ENCODE measurements at regions not wholly inside any gene's neighbourhood (a gene's known extent, or its start where the extent isn't known, plus 50 kb on each side); places are given as distances from the start of the nearest gene placed in this dataset.

DNA sequence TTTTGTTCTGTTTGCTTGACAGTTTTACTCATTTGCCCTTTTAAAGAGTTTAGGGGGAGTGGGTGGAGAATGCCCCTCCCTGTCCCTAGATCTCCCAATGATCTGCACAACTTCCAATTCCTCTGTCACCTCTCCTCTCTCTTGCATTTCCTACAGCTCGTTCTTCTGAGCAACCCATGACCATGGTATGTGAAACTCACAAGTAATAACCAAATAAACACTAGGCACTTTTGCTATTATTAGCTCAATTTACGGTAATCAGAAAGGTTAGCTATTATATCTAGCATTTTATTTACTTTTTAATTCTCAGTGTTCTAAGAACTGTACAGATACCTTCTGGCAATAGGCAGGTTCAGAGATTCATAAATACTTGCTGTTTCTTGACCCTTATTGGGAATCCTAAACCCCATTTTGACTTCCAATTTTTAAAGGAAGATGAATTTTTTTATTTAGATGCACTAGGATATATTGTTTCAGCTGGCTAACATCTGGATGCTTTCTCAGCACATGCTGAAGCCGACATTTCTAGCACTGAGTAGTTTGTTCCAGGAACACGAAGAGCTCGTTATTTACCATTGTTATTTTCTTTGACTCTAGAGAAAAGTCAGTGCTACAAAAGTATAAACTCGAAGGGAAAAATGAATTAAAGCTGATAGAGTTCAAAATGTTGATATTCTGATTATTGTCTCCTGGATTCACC, 194.7 kb upstream of the TLL1 start:
- TF ChIP-seq, protein P1, sequence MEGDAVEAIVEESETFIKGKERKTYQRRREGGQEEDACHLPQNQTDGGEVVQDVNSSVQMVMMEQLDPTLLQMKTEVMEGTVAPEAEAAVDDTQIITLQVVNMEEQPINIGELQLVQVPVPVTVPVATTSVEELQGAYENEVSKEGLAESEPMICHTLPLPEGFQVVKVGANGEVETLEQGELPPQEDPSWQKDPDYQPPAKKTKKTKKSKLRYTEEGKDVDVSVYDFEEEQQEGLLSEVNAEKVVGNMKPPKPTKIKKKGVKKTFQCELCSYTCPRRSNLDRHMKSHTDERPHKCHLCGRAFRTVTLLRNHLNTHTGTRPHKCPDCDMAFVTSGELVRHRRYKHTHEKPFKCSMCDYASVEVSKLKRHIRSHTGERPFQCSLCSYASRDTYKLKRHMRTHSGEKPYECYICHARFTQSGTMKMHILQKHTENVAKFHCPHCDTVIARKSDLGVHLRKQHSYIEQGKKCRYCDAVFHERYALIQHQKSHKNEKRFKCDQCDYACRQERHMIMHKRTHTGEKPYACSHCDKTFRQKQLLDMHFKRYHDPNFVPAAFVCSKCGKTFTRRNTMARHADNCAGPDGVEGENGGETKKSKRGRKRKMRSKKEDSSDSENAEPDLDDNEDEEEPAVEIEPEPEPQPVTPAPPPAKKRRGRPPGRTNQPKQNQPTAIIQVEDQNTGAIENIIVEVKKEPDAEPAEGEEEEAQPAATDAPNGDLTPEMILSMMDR (IDR thresholded peaks at IDR 0.05) = no peak
- no peak for TF ChIP-seq POLR2AphosphoS5 (IDR thresholded peaks at IDR 0.05; ENCODE audit: low read depth, low read length)
